HFFc6 (cell line): ENCODE measurements at regions not wholly inside any gene's neighbourhood (a gene's known extent, or its start where the extent isn't known, plus 50 kb on each side); places are given as distances from the start of the nearest gene placed in this dataset.

Source experiments
- DNase-seq: peaks from one replicate; pipeline ENCODE4 v3.0.0-alpha.2; 2018
- H3K27ac Mint-ChIP-seq: 2 replicates; pipeline ENCODE4 v1.8.0; 2020; ENCODE audit warnings: mild to moderate bottlenecking, mixed read lengths
- H3K27me3 Mint-ChIP-seq: 2 replicates; pipeline ENCODE4 v1.8.0; 2021; ENCODE audit warnings: mild to moderate bottlenecking, moderate library complexity, mixed read lengths; ENCODE audit not compliant: insufficient read depth
- H3K36me3 Mint-ChIP-seq: 2 replicates; pipeline ENCODE4 v1.8.0; 2021; ENCODE audit warnings: low read depth, mixed read lengths
- H3K4me1 Mint-ChIP-seq: 2 replicates; pipeline ENCODE4 v1.8.0; 2020; ENCODE audit warnings: low read depth, mixed read lengths
- H3K4me3 Mint-ChIP-seq: 2 replicates; pipeline ENCODE4 v1.8.0; 2020; ENCODE audit warnings: mild to moderate bottlenecking, moderate library complexity, mixed read lengths
- H3K9me3 Mint-ChIP-seq: 2 replicates; pipeline ENCODE4 v1.8.0; 2020; ENCODE audit warnings: mild to moderate bottlenecking, mixed read lengths
- TF ChIP-seq, protein P1 (sequence below): fragments of 200-600 bp; sonication (generic); IDR thresholded peaks from 2 replicates; pipeline ENCODE4 v1.5.0; 2021; ENCODE audit warnings: antibody characterized with exemption, mild to moderate bottlenecking

DNA sequence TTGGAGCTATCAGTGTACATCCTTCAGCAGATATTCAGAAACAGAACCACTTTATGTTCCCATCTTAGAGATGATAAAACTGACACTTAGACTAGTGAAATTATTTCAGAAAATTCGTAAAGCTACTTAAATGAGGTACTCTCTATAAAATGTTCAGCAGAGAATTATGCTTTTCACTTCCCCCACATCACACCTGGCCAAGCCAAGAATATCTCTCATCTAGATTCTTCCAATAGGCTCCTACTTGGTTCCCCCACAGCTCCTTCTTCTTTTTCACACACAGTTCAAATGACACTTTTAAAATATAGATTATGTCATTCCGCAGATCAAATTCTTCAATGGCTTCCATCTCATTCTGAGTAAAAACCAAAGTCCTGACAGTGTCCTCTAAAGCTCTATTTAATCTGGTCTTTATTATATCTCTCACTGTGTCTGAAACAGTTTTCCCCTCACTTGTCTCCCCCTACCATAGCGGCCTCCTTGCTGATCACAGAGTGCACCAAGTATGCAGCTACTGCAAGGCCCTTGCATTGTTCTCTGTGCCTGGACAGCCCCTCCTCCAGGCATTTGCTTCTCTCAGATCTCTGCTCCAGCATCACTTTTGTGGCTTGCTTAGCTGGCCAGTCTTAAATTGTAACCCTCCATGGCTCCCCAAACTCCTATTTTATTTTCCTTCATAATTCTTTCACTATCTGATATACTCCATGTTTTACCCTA lies 736.8 kb upstream of the USP15 start:
- Mint-ChIP-seq H3K4me1 (no peaks in the 10 kb centered on the region), H3K9me3 (peaks cover 53% of the 10 kb centered on the region), H3K36me3 (peaks cover 9% of the 10 kb centered on the region), H3K27ac (no peak overlapping the region), H3K4me3 (no peak overlapping the region), H3K27me3 (no peaks in the 10 kb centered on the region)
- TF ChIP-seq, protein P1, sequence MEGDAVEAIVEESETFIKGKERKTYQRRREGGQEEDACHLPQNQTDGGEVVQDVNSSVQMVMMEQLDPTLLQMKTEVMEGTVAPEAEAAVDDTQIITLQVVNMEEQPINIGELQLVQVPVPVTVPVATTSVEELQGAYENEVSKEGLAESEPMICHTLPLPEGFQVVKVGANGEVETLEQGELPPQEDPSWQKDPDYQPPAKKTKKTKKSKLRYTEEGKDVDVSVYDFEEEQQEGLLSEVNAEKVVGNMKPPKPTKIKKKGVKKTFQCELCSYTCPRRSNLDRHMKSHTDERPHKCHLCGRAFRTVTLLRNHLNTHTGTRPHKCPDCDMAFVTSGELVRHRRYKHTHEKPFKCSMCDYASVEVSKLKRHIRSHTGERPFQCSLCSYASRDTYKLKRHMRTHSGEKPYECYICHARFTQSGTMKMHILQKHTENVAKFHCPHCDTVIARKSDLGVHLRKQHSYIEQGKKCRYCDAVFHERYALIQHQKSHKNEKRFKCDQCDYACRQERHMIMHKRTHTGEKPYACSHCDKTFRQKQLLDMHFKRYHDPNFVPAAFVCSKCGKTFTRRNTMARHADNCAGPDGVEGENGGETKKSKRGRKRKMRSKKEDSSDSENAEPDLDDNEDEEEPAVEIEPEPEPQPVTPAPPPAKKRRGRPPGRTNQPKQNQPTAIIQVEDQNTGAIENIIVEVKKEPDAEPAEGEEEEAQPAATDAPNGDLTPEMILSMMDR = no peak
- DNase-seq = no peak

DNA sequence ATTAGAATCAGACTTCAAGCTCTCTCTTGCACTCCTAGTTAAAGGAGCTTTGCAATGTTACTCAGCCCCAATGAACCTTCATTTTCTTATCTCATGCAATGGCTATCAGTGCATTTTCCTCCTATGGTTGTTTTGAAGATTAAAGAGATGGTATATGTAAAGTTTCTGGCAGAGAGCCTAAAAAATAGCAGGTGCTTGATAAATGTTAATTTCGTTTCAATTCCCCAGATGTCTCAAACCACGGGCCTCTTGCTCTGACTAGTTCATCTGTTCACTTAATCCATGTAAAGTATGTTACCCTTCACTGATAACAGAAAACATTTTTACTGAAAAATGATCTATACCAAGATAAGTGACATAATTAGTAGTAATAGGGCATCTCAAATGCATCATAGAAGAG lies 735.4 kb upstream of the USP15 start:
- no peak overlapping the region for H3K27ac Mint-ChIP-seq
- peaks cover 9% of the 10 kb centered on the region for H3K36me3 Mint-ChIP-seq
- H3K27me3 Mint-ChIP-seq = no peaks in the 10 kb centered on the region
- H3K9me3 Mint-ChIP-seq = peaks cover 55% of the 10 kb centered on the region
- no peak for DNase-seq
- no peak overlapping the region for H3K4me3 Mint-ChIP-seq
- no peaks in the 10 kb centered on the region for H3K4me1 Mint-ChIP-seq
- TF ChIP-seq, protein P1 = no peak

DNA sequence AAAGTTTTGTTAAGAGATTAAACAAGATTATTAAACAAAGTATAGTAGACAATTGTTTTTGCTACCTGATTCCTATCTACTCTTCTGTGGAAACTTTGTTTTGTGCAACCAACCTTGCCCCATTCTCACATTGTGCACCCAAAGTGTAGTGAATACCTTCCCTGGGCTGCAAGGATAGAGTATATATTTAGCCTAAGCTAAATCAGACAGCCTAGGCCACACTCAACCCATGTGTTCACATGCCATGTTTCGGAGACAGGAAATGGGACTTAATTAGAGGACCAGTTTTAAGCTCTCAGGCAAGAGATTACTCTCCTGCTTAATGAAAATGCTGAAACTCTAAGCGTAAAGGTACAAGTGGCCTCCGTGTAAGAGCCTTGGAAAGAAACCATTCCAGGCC lies 734.9 kb upstream of the USP15 start:
- peaks cover 9% of the 10 kb centered on the region for H3K36me3 Mint-ChIP-seq
- TF ChIP-seq, protein P1 = no peak
- H3K4me1 Mint-ChIP-seq = no peaks in the 10 kb centered on the region
- H3K27ac Mint-ChIP-seq = no peak overlapping the region
- no peak for DNase-seq
- H3K4me3 Mint-ChIP-seq = no peak overlapping the region
- H3K9me3 Mint-ChIP-seq = peaks cover 60% of the 10 kb centered on the region
- no peaks in the 10 kb centered on the region for H3K27me3 Mint-ChIP-seq

DNA sequence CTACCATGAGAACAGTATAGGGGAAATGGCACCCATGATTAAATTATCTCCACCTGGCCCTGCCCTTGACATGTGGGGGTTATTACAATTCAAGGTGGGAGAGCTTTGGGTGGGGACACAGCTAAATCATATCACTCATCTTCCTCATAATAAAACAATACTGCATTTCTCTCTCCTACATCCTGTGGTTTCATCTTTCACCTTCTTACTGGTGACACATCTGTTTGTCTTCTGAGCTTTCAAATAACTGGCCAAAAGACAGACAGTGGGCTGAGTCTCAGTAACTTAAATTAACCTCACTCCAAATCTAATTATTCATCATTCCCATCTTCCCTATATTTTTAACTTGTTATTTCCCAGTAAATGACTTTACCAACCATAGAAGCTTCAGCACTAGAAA lies 729.7 kb upstream of the USP15 start:
- Mint-ChIP-seq H3K4me1 (no peaks in the 10 kb centered on the region), H3K9me3 (peaks cover 43% of the 10 kb centered on the region), H3K36me3 (peaks cover 3% of the 10 kb centered on the region; the same call in 1 of the 2 replicates), H3K4me3 (no peak overlapping the region), H3K27me3 (no peaks in the 10 kb centered on the region), H3K27ac (no peak overlapping the region)
- TF ChIP-seq, protein P1 = no peak
- DNase-seq = no peak

DNA sequence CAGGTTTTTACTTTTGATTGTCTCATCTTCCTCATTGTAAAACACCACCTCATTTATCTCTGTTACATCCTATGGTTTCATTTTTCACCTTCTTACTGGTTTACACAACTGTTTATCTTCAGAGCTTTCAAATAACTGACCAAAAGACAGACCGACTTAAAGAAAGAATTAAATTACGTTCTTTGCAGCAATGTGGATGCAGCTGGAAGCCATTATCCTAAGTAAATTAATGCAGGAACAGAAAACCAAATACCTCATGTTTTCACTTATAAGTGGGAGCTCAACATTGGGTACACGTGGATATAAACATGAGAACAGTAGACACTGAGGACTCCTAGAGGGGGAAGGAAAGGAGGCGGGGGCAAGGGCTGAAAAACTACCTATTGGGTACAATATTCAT lies 729.0 kb upstream of the USP15 start:
- Mint-ChIP-seq H3K4me1 (no peaks in the 10 kb centered on the region), H3K9me3 (peaks cover 45% of the 10 kb centered on the region), H3K4me3 (no peak overlapping the region), H3K27me3 (no peaks in the 10 kb centered on the region), H3K36me3 (peaks cover 3% of the 10 kb centered on the region; the same call in 1 of the 2 replicates), H3K27ac (no peak overlapping the region)
- TF ChIP-seq, protein P1 = no peak
- DNase-seq = no peak
